ENCODE measurements at regions not wholly inside any gene's neighbourhood (a gene's known extent, or its start where the extent isn't known, plus 50 kb on each side); places are given as distances from the start of the nearest gene placed in this dataset.

DNA sequence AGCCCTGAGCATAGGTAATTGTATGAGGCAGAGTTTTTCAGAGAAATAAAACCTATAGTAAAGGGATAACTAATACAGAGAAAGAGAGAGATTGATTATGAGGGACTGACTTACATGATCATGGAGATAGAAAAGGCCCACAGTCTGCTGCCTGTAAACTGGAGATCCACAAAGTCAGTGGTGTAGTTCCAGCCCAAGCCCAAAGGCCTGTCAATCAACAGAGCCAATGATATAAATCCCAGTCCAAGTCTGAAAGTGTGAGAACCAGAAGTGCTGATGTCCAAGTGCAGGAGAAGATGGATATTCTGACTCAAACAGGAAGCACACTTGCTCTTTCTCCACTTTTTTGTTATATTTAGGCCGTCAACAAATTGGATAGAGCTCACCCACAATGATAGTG is 340.1 kb upstream of the RGS18 start:
- TF ChIP-seq HDGF (IDR thresholded peaks at IDR 0.05; ENCODE audit: borderline replicate concordance): no peak
- TF ChIP-seq TARDBP (IDR thresholded peaks at IDR 0.05): no peak
- no peak for TF ChIP-seq FOXM1 (IDR thresholded peaks at IDR 0.05; ENCODE audit: borderline replicate concordance)
- TF ChIP-seq, protein P1, sequence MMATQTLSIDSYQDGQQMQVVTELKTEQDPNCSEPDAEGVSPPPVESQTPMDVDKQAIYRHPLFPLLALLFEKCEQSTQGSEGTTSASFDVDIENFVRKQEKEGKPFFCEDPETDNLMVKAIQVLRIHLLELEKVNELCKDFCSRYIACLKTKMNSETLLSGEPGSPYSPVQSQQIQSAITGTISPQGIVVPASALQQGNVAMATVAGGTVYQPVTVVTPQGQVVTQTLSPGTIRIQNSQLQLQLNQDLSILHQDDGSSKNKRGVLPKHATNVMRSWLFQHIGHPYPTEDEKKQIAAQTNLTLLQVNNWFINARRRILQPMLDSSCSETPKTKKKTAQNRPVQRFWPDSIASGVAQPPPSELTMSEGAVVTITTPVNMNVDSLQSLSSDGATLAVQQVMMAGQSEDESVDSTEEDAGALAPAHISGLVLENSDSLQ (IDR thresholded peaks at IDR 0.05): peak; percentile 73
